Gastrocnemius medialis (tissue), 4 donors: ENCODE measurements at regions not wholly inside any gene's neighbourhood (a gene's known extent, or its start where the extent isn't known, plus 50 kb on each side); places are given as distances from the start of the nearest gene placed in this dataset.

Experiments
- POLR2A ChIP-seq, 2 donors: fragments of 450-650 bp; IDR thresholded peaks; one replicate each; pipeline ENCODE4 v1.6.1; 2017; ENCODE audit warnings: antibody characterized with exemption in 2 of 2, mild to moderate bottlenecking in 2 of 2, moderate library complexity in 2 of 2
- TF ChIP-seq, protein P1 (sequence below), 5 experiments: fragments of 450-650 bp in 3 of 5; fragments of 200-600 bp in 2 of 5; sonication (generic) in 2 of 5; IDR thresholded peaks in 4 of 5; conservative IDR thresholded peaks in 1 of 5; 1 replicate in 4 of 5; 2 replicates in 1 of 5; pipeline ENCODE4 v1.5.1; 2016 to 2019; ENCODE audit warnings: antibody characterized with exemption in 5 of 5, mild to moderate bottlenecking in 3 of 5, moderate library complexity in 3 of 5

- TF ChIP-seq, protein P1, sequence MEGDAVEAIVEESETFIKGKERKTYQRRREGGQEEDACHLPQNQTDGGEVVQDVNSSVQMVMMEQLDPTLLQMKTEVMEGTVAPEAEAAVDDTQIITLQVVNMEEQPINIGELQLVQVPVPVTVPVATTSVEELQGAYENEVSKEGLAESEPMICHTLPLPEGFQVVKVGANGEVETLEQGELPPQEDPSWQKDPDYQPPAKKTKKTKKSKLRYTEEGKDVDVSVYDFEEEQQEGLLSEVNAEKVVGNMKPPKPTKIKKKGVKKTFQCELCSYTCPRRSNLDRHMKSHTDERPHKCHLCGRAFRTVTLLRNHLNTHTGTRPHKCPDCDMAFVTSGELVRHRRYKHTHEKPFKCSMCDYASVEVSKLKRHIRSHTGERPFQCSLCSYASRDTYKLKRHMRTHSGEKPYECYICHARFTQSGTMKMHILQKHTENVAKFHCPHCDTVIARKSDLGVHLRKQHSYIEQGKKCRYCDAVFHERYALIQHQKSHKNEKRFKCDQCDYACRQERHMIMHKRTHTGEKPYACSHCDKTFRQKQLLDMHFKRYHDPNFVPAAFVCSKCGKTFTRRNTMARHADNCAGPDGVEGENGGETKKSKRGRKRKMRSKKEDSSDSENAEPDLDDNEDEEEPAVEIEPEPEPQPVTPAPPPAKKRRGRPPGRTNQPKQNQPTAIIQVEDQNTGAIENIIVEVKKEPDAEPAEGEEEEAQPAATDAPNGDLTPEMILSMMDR (IDR thresholded peaks at IDR 0.05 in 4 of 5, conservative IDR thresholded peaks at IDR 0.05 in 1 of 5) = no peak
- no peak for TF ChIP-seq POLR2A (IDR thresholded peaks at IDR 0.05)
Observed at GRCh38 chr12:67040861-67041137, 228.4 kb upstream of the CAND1 start.
